ENCODE measurements at regions not wholly inside any gene's neighbourhood (a gene's known extent, or its start where the extent isn't known, plus 50 kb on each side); places are given as distances from the start of the nearest gene placed in this dataset.

- TF ChIP-seq, protein P1, sequence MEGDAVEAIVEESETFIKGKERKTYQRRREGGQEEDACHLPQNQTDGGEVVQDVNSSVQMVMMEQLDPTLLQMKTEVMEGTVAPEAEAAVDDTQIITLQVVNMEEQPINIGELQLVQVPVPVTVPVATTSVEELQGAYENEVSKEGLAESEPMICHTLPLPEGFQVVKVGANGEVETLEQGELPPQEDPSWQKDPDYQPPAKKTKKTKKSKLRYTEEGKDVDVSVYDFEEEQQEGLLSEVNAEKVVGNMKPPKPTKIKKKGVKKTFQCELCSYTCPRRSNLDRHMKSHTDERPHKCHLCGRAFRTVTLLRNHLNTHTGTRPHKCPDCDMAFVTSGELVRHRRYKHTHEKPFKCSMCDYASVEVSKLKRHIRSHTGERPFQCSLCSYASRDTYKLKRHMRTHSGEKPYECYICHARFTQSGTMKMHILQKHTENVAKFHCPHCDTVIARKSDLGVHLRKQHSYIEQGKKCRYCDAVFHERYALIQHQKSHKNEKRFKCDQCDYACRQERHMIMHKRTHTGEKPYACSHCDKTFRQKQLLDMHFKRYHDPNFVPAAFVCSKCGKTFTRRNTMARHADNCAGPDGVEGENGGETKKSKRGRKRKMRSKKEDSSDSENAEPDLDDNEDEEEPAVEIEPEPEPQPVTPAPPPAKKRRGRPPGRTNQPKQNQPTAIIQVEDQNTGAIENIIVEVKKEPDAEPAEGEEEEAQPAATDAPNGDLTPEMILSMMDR (IDR thresholded peaks at IDR 0.05), result no peak
- no peak for TF ChIP-seq POLR2A (IDR thresholded peaks at IDR 0.05)
Measured at GRCh38 chr3:134090031-134090430, 60.3 kb upstream of the SLCO2A1 start.
